Astrocyte of the cerebellum (primary cell): ENCODE measurements at regions not wholly inside any gene's neighbourhood (a gene's known extent, or its start where the extent isn't known, plus 50 kb on each side); places are given as distances from the start of the nearest gene placed in this dataset.

Source experiments
- DNase-seq: peaks from one replicate; pipeline ENCODE4 v3.0.0-alpha.2; 2011; ENCODE audit warnings: low read depth
- H3K4me3 ChIP-seq: 2 replicates; pipeline ENCODE4 v1.5.1; 2011; ENCODE audit warnings: mild to moderate bottlenecking, low read depth, low read length, moderate library complexity
- CTCF ChIP-seq: IDR thresholded peaks from 2 replicates; pipeline ENCODE4 v1.5.1; 2012; ENCODE audit warnings: low read length, low read depth, moderate library complexity, mild to moderate bottlenecking; ENCODE audit errors: missing control alignments
- in situ Hi-C: cut with HindIII; loops from 2 replicates; pipeline ENCODE4 v1.10.0; 2017; ENCODE audit warnings: low sequenced_read_pairs

- H3K4me3 ChIP-seq, result no peak overlapping the region
- DNase-seq, result no peak
- TF ChIP-seq CTCF, result no peak
- in situ Hi-C loops, result no loop called here
Observed at GRCh38 chr4:79224777-79225104, 101.1 kb downstream of the NAA11 start.

DNA sequence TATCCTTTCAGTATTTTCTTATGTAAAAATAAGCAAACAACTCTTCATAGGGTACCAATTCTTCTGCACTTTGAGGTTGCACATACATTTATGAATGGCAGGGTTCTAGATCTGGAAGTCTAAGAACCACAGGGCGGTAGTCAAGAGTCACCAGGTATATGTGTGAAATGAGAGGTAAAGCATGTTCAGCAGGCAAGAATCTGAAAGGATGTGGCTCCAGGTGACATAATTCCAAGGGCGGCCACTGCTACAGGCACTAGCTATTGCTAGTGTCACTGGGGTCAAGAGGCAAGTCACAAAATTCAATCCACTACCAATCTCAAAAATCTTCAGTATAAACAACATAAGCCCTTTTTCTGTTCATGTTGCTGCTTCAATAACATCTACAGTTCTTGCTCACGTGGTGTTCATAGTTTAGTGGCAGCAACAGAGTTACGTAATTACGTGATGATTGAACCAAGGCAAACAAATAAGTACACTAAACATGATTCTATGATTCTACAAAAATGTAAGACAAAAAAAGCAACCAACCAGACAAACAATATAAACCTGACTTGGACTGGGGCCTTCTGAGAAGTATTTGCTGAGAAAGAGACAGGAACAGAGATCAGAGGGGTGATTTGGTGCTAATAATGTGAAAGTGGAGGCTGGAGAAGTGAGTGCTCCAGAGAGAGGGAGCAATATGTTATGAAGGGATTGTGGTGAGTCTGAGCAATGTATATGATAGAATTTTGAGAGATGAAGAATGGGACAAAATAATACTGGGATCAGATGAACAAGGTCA lies 101.7 kb downstream of the NAA11 start:
- in situ Hi-C loops, result no loop called here
- no peak for DNase-seq
- H3K4me3 ChIP-seq, result no peak overlapping the region
- TF ChIP-seq CTCF, result no peak

- H3K4me3 ChIP-seq, result no peak overlapping the region
- TF ChIP-seq CTCF, result no peak
- in situ Hi-C loops, result no loop called here
- no peak for DNase-seq
Observed at GRCh38 chr4:79217025-79217424, 108.8 kb downstream of the NAA11 start.

- no peak overlapping the region for H3K4me3 ChIP-seq
- in situ Hi-C loops, result loop anchor here (5.0 kb wide), 1 partner anchor 79 kb away; no protein-coding TSS in a partner anchor
- TF ChIP-seq CTCF, result no peak
- DNase-seq, result no peak
Observed at GRCh38 chr4:79213702-79214101, 112.2 kb downstream of the NAA11 start.

- H3K4me3 ChIP-seq, result no peak overlapping the region
- no peak for TF ChIP-seq CTCF
- in situ Hi-C loops, result loop anchor here (5.0 kb wide), 1 partner anchor 79 kb away; no protein-coding TSS in a partner anchor
- no peak for DNase-seq
Observed at GRCh38 chr4:79213010-79213409, 112.9 kb downstream of the NAA11 start.

DNA sequence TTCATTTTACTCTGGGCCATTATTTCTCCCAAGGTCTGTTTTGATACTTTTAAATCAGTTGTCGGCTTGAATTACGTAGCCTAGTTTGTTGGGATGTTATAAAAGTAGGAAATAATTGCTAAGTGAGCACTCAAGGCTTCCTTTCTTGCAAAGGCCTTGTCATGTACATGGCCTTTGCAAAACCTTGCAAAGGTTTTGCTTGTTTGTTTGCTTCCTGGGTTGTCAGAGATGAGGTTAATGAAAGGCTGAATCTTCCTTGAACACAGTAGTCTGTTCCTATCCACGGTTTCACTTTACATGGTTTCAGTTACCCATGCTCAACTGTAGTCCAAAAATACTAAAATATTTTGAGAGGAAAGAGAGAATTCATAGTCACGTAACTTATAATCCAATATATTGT lies 113.5 kb downstream of the NAA11 start:
- H3K4me3 ChIP-seq, result no peak overlapping the region
- TF ChIP-seq CTCF, result no peak
- in situ Hi-C loops, result loop anchor here (5.0 kb wide), 1 partner anchor 80 kb away; no protein-coding TSS in a partner anchor
- DNase-seq, result no peak
